ENCODE measurements at regions not wholly inside any gene's neighbourhood (a gene's known extent, or its start where the extent isn't known, plus 50 kb on each side); places are given as distances from the start of the nearest gene placed in this dataset.
"Not testable (repeated sequence)": the region's sequence is repeated elsewhere in the genome, so short reads cannot be mapped to it uniquely, and the experiment has no call there.

- TF ChIP-seq CTCF (IDR thresholded peaks at IDR 0.05; ENCODE audit: low read depth, low read length, missing control alignments): no peak
- no peak overlapping the region for H3K4me3 ChIP-seq (ENCODE audit: low read depth, low read length)
- no peak for DNase-seq (ENCODE audit: low read depth)
Measured at GRCh38 chr21:15457965-15458364, 271.8 kb upstream of the USP25 start.

- no peak overlapping the region for H3K4me3 ChIP-seq (ENCODE audit: low read depth, low read length)
- no peak for TF ChIP-seq CTCF (IDR thresholded peaks at IDR 0.05; ENCODE audit: low read depth, low read length, missing control alignments)
- DNase-seq (ENCODE audit: low read depth): no peak
Measured at GRCh38 chr21:15462092-15462491, 267.7 kb upstream of the USP25 start.

- no peak overlapping the region for H3K4me3 ChIP-seq (ENCODE audit: low read depth, low read length)
- no peak for TF ChIP-seq CTCF (IDR thresholded peaks at IDR 0.05; ENCODE audit: low read depth, low read length, missing control alignments)
- no peak for DNase-seq (ENCODE audit: low read depth)
Measured at GRCh38 chr21:15466329-15466728, 263.5 kb upstream of the USP25 start.

GRCh38 chr21:15468368-15468767 is 261.4 kb upstream of the USP25 start:
- TF ChIP-seq CTCF (IDR thresholded peaks at IDR 0.05; ENCODE audit: low read depth, low read length, missing control alignments): no peak
- no peak overlapping the region for H3K4me3 ChIP-seq (ENCODE audit: low read depth, low read length)
- DNase-seq (ENCODE audit: low read depth): no peak

DNA sequence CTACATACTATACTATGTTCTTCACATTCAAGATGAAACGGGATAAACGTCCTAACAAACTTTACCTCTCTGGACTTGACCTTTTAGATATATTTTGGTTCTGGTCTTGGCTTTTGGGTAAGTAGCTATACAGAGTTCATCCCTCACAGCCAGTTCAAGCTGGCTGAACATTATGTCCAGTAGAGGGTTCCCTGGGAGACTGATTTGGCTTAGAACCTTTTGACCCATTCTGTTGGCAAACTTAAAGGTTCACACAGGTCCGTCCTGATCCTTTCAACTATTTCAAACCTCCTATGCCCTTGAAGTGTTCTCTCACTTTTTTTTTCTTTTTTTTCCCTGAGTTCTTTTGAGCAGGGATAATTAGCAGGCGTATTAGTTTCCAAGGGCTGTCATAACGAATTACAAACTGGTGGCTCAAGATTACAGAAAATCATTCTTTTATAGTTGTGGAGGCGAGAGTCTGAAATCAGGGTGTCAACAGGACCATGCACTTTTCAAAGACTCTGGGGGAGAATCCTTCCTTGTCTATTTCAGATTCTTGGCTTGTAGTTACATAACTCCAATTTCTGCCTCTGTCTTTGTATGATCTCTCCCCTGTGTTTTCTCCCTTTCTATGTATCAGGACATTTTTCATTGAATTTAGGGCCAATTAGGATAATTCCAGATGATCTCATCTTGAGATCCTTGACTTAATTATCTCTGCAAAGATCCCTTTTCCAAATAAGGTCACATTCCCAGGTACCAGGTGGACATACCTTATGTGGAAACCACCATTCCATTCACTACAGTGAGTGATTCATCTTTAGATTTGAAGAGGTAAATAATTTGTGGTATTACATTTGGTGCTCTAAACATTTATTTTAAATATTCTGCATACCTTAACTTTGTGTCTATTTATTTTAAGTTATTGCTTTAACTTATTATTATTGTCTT is 257.4 kb upstream of the USP25 start:
- TF ChIP-seq CTCF (IDR thresholded peaks at IDR 0.05; ENCODE audit: low read depth, low read length, missing control alignments): no peak

DNA sequence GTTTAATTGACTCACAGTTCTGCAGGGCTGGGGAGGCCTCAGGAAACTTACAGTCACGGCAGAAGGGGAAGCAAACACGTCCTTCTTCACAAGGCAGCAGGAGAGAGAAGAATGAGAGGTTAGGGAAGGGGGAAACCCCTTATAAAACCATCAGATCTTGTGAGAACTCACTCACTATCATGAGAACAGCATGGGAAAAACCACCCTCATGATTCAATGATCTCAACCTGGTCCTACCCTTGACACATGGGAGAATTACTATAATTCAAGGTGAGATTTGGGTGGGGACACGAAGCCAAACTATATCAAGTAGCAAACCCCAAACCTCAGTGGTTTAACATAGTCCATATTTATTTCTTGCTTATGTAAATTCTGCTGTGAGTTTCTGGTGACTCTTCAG is 252.0 kb upstream of the USP25 start:
- not testable (repeated sequence) for DNase-seq (ENCODE audit: low read depth); H3K4me3 ChIP-seq (ENCODE audit: low read depth, low read length)

More for the DNA sequence above, 257.4 kb upstream of the USP25 start:
- H3K4me3 ChIP-seq (ENCODE audit: low read depth, low read length): no peak overlapping the region
- no peak for DNase-seq (ENCODE audit: low read depth)

DNA sequence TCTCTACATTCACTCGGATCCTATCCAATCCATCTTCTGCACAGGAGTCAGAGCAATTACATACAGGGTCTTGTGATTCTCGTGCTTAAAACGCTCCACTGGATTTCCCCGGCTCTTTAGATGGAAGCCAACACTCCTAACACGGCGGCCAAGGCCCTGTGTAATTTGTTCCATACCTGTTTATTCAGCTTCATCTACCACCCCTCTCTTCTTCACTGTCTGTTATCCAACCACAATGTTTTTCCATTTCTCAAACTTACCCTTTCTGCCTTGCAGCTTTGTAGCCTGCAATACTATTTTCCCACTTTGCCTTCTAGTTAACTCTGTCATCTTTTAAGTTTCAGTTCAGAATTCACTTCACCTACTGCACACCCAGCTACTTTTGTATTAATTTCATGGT is 249.6 kb upstream of the USP25 start:
- no peak for DNase-seq (ENCODE audit: low read depth)
- no peak for TF ChIP-seq CTCF (IDR thresholded peaks at IDR 0.05; ENCODE audit: low read depth, low read length, missing control alignments)
- H3K4me3 ChIP-seq (ENCODE audit: low read depth, low read length): no peak overlapping the region
